ENCODE measurements at regions not wholly inside any gene's neighbourhood (a gene's known extent, or its start where the extent isn't known, plus 50 kb on each side); places are given as distances from the start of the nearest gene placed in this dataset.
"Not testable (repeated sequence)": the region's sequence is repeated elsewhere in the genome, so short reads cannot be mapped to it uniquely, and the experiment has no call there.

DNA sequence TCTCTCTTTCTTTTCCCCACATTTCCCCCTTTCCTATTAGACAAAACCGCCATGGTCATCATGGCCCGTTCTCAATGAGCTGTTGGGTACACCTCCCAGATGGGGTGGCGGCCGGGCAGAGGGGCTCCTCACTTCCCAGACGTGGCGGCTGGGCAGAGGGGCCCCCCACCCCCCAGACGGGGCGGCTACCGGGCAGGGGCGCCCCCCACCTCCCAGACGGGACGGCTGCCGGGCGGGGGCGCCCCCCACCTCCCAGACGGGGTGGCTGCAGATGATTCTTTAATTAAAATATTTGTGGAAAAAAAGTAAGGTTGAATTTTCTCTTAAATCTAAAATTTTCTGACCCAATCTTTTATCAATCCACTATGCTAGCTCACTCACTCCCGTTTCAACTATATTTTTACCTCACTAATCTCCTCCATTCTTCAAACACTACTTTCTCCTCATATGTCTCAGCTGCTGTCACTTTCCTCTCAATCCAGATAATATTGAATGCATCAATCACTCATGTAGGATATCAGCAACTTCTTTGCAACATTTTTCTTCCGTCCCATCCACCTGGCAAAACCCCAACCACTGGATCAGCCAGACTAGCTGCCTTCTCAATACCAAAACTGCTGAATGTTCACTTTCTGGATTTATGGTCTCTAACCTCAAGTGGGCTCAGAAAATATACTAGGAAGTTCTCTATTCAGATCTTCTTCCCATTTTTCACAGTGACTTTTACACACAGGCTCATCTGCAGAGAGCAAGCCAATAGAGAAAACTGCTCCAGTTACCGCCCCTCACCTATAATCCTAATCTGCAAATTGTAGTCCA is 81.1 kb upstream of the TRIM24 start:
- peak in 1 of 3 donors; percentile 10 for DNase-seq

DNA sequence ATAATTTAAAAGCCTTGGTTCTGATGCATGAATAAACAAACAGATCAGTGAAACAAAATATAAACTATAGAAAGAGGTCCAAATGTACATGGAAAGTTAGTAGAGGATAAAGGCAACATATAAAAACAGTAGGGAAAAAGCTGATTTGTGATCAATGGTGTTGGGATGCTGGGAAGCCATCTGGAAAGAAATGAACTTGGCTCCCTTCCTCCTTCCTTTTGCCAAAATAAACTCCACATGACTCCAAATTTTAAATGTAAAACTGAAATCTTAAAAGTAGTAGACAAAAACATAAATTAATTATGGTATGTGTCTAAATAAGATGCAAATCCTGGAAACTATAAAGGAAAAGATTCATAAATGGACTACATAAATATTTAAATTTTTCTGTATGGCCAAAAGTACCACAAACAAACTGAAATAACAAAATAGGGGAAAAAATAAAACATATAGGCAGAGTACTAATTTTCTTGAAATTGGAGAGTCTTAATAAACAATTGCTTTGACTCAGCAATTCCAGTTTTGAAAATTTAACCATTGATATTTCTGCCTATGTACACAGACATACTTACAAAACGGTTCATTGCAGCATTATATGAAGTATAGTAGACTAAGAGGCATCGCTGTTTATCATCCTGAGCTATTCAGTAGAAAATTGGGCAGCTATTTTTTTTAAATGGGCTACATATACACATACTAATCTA is 77.0 kb upstream of the TRIM24 start:
- DNase-seq: no peak

DNA sequence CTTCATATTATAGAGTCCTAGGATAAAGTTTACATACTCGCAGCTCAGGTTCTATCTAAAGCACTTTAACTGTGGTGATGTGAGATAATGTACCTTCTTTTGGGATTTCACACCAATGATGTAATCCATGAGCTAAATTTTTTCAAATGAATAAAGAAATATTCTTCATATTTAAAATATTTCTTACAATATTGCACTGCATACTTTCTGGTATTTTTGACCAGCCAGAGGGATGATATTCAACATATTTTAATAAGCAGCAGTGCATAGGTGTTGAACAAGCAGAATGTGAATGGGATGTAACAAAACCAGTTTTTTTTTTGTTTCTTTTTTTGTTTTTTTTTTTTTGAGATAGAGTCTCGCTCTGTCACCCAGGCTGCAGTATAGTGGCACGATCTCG is 73.2 kb upstream of the TRIM24 start:
- DNase-seq: no peak

DNA sequence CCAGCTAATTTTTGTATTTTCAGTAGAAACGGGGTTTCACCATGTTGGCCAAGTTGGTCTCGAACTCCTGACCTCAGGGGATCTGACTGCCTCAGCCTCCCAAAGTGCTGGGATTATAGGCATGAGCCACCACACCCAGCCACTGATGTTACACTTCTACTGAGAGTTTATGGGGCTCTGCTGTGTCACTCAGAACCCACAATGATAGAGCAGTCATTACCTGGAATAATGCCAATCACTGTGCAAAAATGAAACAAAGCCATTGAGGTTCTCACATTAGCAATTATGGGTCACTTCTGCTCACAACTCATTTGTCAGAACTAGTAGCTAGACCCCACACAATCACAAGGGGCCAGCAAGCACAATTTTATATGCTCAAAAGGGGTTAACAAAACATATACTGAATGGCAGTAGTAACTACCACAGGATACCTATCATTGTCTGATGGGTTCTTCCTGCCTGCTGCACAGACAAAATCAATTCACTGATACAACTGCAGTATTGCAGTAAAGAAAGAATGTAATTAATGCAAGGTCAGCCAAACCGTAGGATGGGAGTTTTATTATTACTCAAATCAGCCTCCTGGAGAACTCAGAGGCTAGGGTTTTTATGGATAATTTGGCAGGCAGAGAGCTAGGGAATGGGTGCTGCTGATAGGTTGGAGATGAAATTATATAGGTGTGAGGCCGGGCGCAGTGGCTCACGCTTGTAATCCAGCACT is 72.1 kb upstream of the TRIM24 start:
- DNase-seq: no peak

DNA sequence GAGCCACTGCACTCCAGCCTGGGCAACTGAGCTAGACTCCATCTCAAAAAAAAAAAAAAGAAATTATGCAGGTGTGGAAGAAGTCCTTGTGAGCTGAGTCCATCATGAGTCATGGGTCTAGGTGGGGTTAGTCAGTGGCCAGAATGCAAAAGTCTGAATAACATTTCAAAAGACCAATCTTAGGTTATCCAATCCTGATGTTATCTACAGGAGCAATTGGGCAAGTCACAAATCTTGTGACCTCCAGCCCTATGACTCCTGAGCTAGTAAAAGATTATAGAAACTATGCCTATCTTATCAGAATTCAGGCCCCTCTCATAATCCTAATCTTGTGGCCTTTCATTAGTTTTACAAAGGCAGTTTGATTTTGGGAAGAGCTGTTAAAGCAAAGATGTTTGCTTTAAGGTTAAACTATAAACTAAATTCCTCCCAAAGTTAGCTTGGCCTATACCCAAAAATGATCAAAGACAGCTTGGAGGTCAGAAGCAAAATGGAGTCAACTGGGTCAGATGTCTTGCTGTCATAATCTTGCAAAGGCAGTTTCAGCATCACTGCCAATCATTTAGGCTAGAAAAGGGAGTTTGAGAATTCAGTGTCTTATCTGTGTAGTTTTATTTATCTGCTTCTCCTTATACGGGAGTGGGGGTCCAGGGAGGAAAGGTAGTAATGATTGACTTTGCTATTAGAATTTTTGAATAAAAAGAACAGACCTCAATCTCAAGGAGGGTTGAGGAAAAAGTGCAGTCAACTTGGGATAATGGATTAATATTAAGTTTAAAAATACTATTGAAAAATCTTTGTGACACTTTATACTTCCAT is 71.2 kb upstream of the TRIM24 start:
- DNase-seq: no peak

DNA sequence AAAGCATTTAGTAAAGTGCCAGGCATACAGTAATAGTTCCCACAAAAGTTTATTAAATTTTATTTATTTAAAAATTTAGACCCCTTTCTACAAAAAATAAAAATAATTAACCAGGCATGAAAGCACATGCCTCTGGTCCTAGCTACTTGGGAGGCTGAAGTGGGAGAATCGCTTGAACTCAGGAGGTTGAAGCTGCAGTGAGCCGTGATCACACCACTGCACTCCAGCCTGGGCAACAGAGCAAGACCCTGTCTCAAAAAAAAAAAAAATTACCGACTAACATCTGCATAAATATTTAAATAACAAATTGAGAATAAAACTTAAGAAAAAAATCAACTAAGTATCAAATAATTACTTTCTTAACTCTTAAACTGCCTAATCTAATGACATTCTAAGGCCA is 64.3 kb upstream of the TRIM24 start:
- DNase-seq: no peak

DNA sequence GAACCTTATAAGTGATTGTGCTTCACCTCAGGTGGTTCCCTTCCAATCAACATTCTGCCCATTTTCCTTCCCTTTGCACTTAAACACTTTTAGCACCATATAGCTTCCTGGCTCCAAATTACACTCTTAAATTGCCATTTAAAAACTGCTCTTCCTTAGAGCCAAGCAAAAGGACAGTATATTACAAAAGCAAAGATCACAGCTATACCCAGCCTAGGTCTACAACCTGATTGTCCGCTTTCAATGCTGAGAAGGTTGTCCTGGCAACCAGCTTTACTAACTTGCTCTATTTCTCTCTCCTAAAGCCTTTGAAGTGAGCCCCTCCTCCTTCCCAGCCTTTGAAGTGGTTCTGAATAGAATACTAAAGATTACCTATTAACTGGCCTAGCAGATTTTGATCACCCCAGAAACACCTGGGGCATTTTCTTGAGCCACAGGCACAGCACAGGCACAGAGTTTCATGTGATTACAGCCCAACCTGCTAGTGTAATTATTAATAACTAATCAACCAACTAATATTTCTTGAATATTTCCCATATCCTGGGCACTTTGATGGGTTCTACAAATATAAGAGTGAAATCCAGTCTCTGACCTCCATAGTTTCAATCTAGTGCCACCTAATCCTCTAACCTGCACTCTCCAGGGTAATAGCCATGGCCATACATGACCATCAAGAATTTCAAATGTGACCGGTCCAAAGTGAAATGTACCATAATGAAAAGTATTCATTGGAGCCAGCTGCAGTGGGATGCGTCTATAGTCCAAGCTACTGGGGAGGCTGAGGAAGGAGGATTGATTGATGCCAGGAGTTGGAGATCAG is 63.6 kb upstream of the TRIM24 start:
- no peak for DNase-seq

DNA sequence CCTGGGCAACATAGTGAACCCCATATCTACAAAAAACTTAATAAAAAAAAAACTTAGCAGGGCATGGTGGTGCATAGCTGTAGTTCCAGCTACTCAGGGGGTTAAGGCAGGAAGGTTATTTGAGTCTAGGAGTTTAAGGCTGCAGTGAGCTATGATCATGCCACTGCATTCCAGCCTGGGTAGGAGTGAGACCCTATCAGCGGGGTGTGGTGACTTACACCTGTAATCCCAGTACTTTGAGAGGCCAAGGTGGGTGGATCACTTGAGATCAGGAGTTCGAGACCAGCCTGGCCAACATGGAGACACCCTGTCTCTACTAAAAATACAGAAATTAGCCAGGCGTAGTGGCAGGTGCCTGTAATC is 63.0 kb upstream of the TRIM24 start:
- DNase-seq: not testable (repeated sequence)

DNA sequence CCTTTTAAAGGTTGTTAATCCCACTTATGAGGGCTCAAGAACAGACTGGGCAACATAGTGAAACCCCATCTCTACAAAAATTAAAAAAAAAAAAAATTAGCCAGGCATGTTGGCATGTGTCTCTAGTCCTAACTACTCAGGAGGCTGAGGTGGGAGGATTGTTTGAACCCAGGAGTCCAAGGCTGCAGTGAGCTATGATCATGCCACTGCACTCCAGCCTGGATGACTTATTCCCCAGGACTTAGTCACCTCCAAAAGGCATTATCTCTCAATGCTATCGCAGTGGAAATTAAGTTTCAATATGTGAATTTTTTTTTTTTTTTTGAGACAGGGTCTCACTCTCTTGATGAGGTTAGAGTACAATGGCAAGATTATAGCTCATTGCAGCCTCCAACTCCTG is 61.2 kb upstream of the TRIM24 start:
- DNase-seq: no peak

DNA sequence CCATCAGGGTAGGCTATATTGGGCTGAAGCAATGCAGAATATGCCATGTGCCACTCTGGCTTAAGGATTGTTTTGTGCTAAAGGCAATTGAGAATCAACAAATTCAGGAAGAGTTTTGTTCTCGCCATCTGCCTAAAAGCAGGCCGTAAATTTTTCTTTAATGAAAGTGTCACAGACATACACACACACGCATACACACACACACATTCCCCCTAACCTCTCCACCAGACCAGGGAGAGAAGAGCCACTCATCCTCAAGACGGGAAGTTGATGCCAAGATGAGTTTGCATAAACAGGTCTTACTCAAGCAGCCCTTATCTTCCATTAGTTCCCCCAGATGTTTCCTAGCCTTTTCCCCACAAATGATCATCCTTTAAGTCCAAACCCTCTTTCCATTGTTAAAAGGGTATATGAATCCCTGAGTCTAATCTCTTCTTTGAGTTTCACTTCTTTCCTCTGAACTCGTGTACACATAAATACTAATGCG is 59.6 kb upstream of the TRIM24 start:
- peak in 1 of 3 donors; percentile 11 for DNase-seq

DNA sequence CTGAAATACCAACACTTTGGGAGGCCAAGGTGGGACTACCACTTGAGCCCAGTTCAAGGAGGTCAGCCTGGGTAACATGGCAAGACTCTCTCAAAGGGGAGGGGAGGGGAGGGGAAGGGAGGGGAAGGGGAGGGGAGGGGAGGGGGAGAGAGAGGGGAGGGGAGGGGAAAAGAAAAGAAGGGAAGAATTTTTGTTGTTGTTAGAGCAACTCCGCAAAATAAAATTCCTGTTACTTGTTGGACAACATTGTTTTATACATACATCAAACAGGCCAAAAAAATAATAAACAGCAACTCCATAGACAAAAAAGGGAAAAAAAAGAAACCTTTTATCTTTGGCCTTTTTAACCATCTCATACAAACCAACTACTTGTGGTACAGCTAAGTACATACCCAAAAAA is 57.3 kb upstream of the TRIM24 start:
- DNase-seq: no peak

DNA sequence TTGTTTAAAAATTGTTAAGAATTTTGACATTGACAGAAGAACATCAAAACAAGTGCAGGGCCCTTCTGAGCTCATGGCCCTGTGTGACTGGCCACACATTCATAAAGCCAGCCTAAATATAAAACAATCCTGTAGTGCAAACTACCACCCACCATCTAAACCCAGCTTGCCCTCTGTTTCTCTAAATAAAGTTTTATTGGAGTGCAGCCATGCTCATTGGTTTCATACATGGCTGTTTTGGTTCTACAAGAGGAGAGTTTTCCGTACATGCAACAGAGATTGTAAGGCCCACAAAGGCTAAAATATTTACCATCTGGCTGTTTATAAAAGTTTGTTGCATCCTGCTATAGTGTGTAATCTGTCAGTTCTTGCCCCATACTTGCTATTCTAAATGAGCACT is 54.6 kb upstream of the TRIM24 start:
- no peak for DNase-seq

DNA sequence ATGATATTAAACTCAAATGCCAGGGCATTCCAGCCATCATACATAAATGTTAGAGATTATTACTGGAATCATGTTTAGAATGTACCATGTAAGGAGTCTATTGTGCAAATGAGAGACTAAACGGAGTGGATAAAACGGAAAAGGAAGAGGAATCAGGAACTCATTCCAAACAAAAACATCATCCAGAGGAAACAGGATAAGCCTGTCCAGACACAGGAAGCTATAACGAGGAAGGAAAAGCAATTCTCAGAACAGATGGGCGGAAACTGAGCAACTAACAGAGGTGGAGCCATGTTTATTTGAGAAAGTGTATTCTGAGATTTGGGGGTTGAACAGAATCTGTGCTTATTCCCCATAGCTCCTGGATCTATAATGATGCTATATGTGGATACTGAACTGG is 52.3 kb upstream of the TRIM24 start:
- no peak for DNase-seq
